Ascending aorta (tissue), 2 donors: ENCODE measurements at regions not wholly inside any gene's neighbourhood (a gene's known extent, or its start where the extent isn't known, plus 50 kb on each side); places are given as distances from the start of the nearest gene placed in this dataset.

ENCODE experiments used
- DNase-seq, 2 donors: peaks; one replicate each; pipeline ENCODE4 v3.0.0-alpha.2; 2019; ENCODE audit warnings: low spot score in 2 of 2
- H3K27ac ChIP-seq, 2 donors: fragments of 200-600 bp; sonication (generic); one replicate each; pipeline ENCODE4 v1.5.1; 2016 to 2017; ENCODE audit warnings: mild to moderate bottlenecking in 1 of 2
- H3K27me3 ChIP-seq: fragments of 200-600 bp; sonication (generic); one replicate; pipeline ENCODE4 v1.5.1; 2017
- H3K36me3 ChIP-seq, 2 donors: fragments of 200-600 bp; sonication (generic); one replicate each; pipeline ENCODE4 v1.5.1; 2016
- H3K4me1 ChIP-seq, 2 donors: fragments of 200-600 bp; sonication (generic); one replicate each; pipeline ENCODE4 v1.5.1; 2016 to 2017; ENCODE audit warnings: mild to moderate bottlenecking in 1 of 2
- H3K4me3 ChIP-seq, 2 donors: fragments of 200-600 bp; sonication (generic); one replicate each; pipeline ENCODE4 v1.5.1; 2016 to 2017; ENCODE audit warnings: mild to moderate bottlenecking in 1 of 2
- H3K9me3 ChIP-seq, 2 donors: fragments of 200-600 bp; sonication (generic); one replicate each; pipeline ENCODE4 v1.5.1; 2016
- CTCF ChIP-seq, 3 experiments: fragments of 200-600 bp in 2 of 3; fragments of 450-650 bp in 1 of 3; sonication (generic) in 2 of 3; IDR thresholded peaks; one replicate each; pipeline ENCODE4 v1.5.1; 2016 to 2019; ENCODE audit warnings: antibody characterized with exemption in 3 of 3, mild to moderate bottlenecking in 1 of 3, moderate library complexity in 1 of 3
- intact Hi-C: fragments of 100-400 bp; cut with DNase I; formaldehyde crosslinking; loops from one replicate; pipeline ENCODE4 v1.15.1; 2023

DNA sequence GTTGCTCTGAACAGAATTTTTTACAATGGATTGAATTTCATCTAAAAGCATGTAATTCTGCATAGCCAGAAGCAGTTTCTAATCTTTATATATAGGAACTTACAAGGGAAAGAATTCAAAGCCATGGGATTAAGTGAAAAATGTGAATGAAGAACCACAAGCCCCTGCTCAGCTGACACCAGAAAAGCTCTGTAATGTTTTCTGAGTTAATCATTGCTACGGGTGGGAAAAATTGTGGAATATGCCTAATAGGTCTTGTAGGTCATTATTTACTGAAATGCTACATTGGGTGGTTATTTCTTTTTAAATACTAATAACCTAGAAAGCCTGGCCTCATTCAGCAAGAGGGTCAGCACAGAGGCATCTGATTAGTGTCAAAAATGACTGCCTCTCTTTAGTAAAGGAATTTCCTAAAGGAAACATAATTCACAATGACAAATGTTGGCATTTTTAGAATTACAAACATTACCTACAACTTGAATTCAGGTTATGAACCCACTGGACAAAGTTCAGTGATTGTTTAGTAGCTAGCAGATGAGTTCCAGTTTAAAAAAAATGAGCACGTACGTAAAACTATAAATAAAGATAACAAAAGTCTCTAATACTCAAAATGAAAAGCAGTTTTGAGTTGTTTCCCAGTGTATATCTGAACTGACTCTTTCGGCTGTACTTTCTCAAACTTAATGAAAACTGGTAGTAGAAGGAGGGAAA lies 75.3 kb downstream of the BMP4 start:
- Histone ChIP-seq H3K27ac (no peak overlapping the region), H3K27me3 (no peaks in the 10 kb centered on the region), H3K4me3 (no peak overlapping the region), H3K36me3 (no peaks in the 10 kb centered on the region), H3K4me1 (no peaks in the 10 kb centered on the region), H3K9me3 (no peaks in the 10 kb centered on the region)
- intact Hi-C loops: no loop called here
- DNase-seq: no peak
- TF ChIP-seq CTCF (IDR thresholded peaks at IDR 0.05): no peak

DNA sequence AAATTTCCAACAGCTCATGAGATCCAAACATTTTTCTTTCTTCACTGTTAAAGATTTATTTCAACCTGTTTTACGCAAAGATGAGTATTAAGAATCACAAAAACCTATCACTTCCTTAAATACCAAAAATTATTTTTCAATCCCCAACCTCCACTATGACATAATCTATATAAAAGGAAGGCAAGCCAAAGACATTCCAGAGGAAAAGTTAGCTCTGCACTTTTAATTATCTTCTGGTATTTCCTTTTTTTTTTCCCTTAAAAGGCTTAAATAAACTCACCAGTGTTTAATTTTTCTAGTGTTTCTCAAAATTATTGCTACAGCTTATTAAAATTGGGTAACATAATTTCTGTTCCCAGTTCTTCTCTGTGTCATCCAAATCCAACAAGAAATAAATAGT lies 75.9 kb downstream of the BMP4 start:
- no peak for TF ChIP-seq CTCF (IDR thresholded peaks at IDR 0.05)
- intact Hi-C loops: no loop called here
- H3K36me3 ChIP-seq: no peaks in the 10 kb centered on the region
- no peaks in the 10 kb centered on the region for H3K9me3 ChIP-seq
- H3K27ac ChIP-seq: no peak overlapping the region
- no peaks in the 10 kb centered on the region for H3K27me3 ChIP-seq
- no peaks in the 10 kb centered on the region for H3K4me1 ChIP-seq
- no peak for DNase-seq
- no peak overlapping the region for H3K4me3 ChIP-seq

- no peak overlapping the region for H3K4me3 ChIP-seq
- TF ChIP-seq CTCF (IDR thresholded peaks at IDR 0.05): no peak
- H3K27me3 ChIP-seq: no peaks in the 10 kb centered on the region
Measured at GRCh38 chr14:53879747-53880146, 76.9 kb downstream of the BMP4 start.

GRCh38 chr14:53879022-53879686 lies 77.5 kb downstream of the BMP4 start:
- intact Hi-C loops: no loop called here
- H3K4me3 ChIP-seq: no peak overlapping the region

More at GRCh38 chr14:53879747-53880146, 76.9 kb downstream of the BMP4 start:
- no peak for DNase-seq
- Histone ChIP-seq H3K27ac (no peak overlapping the region), H3K4me1 (peaks cover 0 to 4% of the 10 kb centered on the region in 2 donors), H3K9me3 (no peaks in the 10 kb centered on the region), H3K36me3 (no peaks in the 10 kb centered on the region)
- intact Hi-C loops: no loop called here

DNA sequence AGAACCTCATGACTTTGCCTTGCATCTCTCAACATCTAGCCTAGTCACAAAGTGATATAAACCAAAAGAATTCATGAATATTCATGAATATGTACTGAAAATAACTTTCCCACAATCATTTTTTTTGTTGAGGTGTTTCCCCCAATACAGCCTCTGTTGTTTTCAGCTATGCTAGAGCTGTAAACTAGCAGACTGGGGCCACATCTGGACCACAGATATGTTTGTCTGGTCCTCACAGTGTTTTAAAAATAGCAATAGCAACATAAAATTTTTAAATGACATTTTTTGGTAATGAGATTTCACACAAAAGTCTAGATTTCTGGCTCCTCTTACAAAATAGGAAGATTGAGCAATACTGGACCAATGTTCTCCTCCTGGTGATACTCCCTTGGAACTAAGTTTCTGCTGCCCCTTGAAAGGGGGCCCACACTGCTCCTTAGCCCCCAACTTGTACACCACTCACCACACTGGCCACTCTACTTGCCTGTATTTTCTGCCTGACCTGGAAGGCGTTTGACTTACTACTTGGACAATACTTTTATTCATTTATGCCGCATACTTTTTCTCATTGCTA lies 81.2 kb downstream of the BMP4 start:
- intact Hi-C loops: no loop called here
- no peak for DNase-seq
- H3K27me3 ChIP-seq: no peaks in the 10 kb centered on the region

More at GRCh38 chr14:53879022-53879686, 77.5 kb downstream of the BMP4 start:
- Histone ChIP-seq H3K27ac (no peak overlapping the region), H3K27me3 (no peaks in the 10 kb centered on the region), H3K36me3 (no peaks in the 10 kb centered on the region), H3K9me3 (no peaks in the 10 kb centered on the region), H3K4me1 (peaks cover 0 to 4% of the 10 kb centered on the region in 2 donors)
- DNase-seq: no peak
- no peak for TF ChIP-seq CTCF (IDR thresholded peaks at IDR 0.05)

More for the DNA sequence above, 81.2 kb downstream of the BMP4 start:
- TF ChIP-seq CTCF (IDR thresholded peaks at IDR 0.05): no peak
- Histone ChIP-seq H3K4me3 (no peak overlapping the region), H3K4me1 (peaks cover 0 to 7% of the 10 kb centered on the region in 2 donors), H3K36me3 (no peaks in the 10 kb centered on the region), H3K9me3 (no peaks in the 10 kb centered on the region), H3K27ac (no peak overlapping the region)
